ENCODE measurements at regions not wholly inside any gene's neighbourhood (a gene's known extent, or its start where the extent isn't known, plus 50 kb on each side); places are given as distances from the start of the nearest gene placed in this dataset.

- Mint-ChIP-seq H3K27me3 (ENCODE audit: insufficient read depth) (no peaks in the 10 kb centered on the region; the same call in none of the 2 replicates), H3K27ac (no peak overlapping the region), H3K36me3 (ENCODE audit: low read depth) (no peaks in the 10 kb centered on the region), H3K9me3 (no peaks in the 10 kb centered on the region), H3K4me3 (no peak overlapping the region), H3K4me1 (ENCODE audit: low read depth) (peaks cover 48% of the 10 kb centered on the region)
- TF ChIP-seq CTCF (IDR thresholded peaks at IDR 0.05), result no peak
- no peak for DNase-seq
These were observed 621.7 kb downstream of the LMO4 start for GRCh38 chr1:87950369-87950768.

GRCh38 chr1:87951409-87951808, 622.7 kb downstream of the LMO4 start:
- Mint-ChIP-seq H3K36me3 (ENCODE audit: low read depth) (no peaks in the 10 kb centered on the region), H3K4me1 (ENCODE audit: low read depth) (peaks cover 58% of the 10 kb centered on the region), H3K4me3 (no peak overlapping the region), H3K27ac (peak overlapping the region; percentile 25; the same call in 1 of the 2 replicates), H3K9me3 (no peaks in the 10 kb centered on the region), H3K27me3 (ENCODE audit: insufficient read depth) (no peaks in the 10 kb centered on the region; the same call in 1 of the 2 replicates)
- TF ChIP-seq CTCF (IDR thresholded peaks at IDR 0.05), result no peak
- no peak for DNase-seq

- no peaks in the 10 kb centered on the region; the same call in 1 of the 2 replicates for H3K27me3 Mint-ChIP-seq (ENCODE audit: insufficient read depth)
- peaks cover 63% of the 10 kb centered on the region for H3K4me1 Mint-ChIP-seq (ENCODE audit: low read depth)
- no peak for TF ChIP-seq CTCF (IDR thresholded peaks at IDR 0.05)
These were observed 623.2 kb downstream of the LMO4 start for GRCh38 chr1:87951852-87952251.

GRCh38 chr1:87953121-87953520, 624.4 kb downstream of the LMO4 start:
- DNase-seq, result no peak
- no peak overlapping the region for H3K27ac Mint-ChIP-seq
- H3K36me3 Mint-ChIP-seq (ENCODE audit: low read depth), result no peaks in the 10 kb centered on the region
- peaks cover 73% of the 10 kb centered on the region for H3K4me1 Mint-ChIP-seq (ENCODE audit: low read depth)
- no peaks in the 10 kb centered on the region for H3K9me3 Mint-ChIP-seq
- TF ChIP-seq CTCF (IDR thresholded peaks at IDR 0.05), result no peak
- H3K27me3 Mint-ChIP-seq (ENCODE audit: insufficient read depth), result no peaks in the 10 kb centered on the region; the same call in 1 of the 2 replicates
- no peak overlapping the region for H3K4me3 Mint-ChIP-seq

More at GRCh38 chr1:87951852-87952251, 623.2 kb downstream of the LMO4 start:
- H3K36me3 Mint-ChIP-seq (ENCODE audit: low read depth), result no peaks in the 10 kb centered on the region
- peak overlapping the region; percentile 25 for H3K27ac Mint-ChIP-seq
- no peaks in the 10 kb centered on the region for H3K9me3 Mint-ChIP-seq
- no peak for DNase-seq
- no peak overlapping the region for H3K4me3 Mint-ChIP-seq

GRCh38 chr1:87953732-87954344, 625.2 kb downstream of the LMO4 start:
- peak; percentile 63 for DNase-seq
- no peak overlapping the region for H3K27ac Mint-ChIP-seq
- TF ChIP-seq CTCF (IDR thresholded peaks at IDR 0.05), result peak; percentile 88
- H3K27me3 Mint-ChIP-seq (ENCODE audit: insufficient read depth), result no peaks in the 10 kb centered on the region; the same call in 1 of the 2 replicates
- no peaks in the 10 kb centered on the region for H3K9me3 Mint-ChIP-seq
- no peak overlapping the region for H3K4me3 Mint-ChIP-seq
- no peaks in the 10 kb centered on the region for H3K36me3 Mint-ChIP-seq (ENCODE audit: low read depth)
- peaks cover 77% of the 10 kb centered on the region for H3K4me1 Mint-ChIP-seq (ENCODE audit: low read depth)
